PC-9 (cell line): ENCODE measurements at regions not wholly inside any gene's neighbourhood (a gene's known extent, or its start where the extent isn't known, plus 50 kb on each side); places are given as distances from the start of the nearest gene placed in this dataset.

Experiments
- EZH2 ChIP-seq: fragments of 200-600 bp; sonication (generic); IDR thresholded peaks from 2 replicates; pipeline ENCODE4 v1.8.0; 2017; ENCODE audit warnings: antibody characterized with exemption, low read depth
- TF ChIP-seq, protein P1 (sequence below): fragments of 200-600 bp; sonication (generic); conservative IDR thresholded peaks from 2 replicates; pipeline ENCODE4 v1.6.1; 2017; ENCODE audit warnings: mixed run types, antibody characterized with exemption, mild to moderate bottlenecking, moderate library complexity

GRCh38 chr3:143182866-143183664 lies 63.5 kb downstream of the CHST2 start:
- TF ChIP-seq, protein P1, sequence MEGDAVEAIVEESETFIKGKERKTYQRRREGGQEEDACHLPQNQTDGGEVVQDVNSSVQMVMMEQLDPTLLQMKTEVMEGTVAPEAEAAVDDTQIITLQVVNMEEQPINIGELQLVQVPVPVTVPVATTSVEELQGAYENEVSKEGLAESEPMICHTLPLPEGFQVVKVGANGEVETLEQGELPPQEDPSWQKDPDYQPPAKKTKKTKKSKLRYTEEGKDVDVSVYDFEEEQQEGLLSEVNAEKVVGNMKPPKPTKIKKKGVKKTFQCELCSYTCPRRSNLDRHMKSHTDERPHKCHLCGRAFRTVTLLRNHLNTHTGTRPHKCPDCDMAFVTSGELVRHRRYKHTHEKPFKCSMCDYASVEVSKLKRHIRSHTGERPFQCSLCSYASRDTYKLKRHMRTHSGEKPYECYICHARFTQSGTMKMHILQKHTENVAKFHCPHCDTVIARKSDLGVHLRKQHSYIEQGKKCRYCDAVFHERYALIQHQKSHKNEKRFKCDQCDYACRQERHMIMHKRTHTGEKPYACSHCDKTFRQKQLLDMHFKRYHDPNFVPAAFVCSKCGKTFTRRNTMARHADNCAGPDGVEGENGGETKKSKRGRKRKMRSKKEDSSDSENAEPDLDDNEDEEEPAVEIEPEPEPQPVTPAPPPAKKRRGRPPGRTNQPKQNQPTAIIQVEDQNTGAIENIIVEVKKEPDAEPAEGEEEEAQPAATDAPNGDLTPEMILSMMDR, result no peak
- TF ChIP-seq EZH2, result no peak
